Right renal cortex interstitium (tissue), 3 donors: ENCODE measurements at regions not wholly inside any gene's neighbourhood (a gene's known extent, or its start where the extent isn't known, plus 50 kb on each side); places are given as distances from the start of the nearest gene placed in this dataset.
"Not testable (repeated sequence)": the region's sequence is repeated elsewhere in the genome, so short reads cannot be mapped to it uniquely, and the experiment has no call there.

Experiments
- DNase-seq, 3 donors: peaks; one replicate each; pipeline ENCODE4 v3.0.0-alpha.2; 2013; ENCODE audit warnings: low read depth in 3 of 3, low spot score in 2 of 3

DNA sequence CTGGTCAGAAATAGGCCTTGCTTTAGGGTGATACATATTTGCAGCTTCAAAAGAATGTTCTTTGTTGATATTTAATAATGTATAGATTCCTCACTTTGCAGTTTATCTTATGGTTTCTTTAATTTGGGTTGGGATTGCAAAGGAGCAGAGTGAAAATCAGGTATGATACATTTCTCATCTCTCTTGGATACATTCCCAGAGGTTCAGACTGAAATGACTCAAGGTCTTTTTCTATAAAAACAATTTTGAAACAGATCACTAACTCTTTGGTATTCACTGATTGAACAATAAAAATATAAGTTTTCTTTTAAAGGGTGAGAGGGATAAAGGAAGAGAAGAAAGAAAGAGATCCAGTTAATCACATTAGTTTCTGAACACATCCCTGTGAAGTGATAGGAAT is 606.5 kb upstream of the CAMK1G start:
- no peak for DNase-seq

DNA sequence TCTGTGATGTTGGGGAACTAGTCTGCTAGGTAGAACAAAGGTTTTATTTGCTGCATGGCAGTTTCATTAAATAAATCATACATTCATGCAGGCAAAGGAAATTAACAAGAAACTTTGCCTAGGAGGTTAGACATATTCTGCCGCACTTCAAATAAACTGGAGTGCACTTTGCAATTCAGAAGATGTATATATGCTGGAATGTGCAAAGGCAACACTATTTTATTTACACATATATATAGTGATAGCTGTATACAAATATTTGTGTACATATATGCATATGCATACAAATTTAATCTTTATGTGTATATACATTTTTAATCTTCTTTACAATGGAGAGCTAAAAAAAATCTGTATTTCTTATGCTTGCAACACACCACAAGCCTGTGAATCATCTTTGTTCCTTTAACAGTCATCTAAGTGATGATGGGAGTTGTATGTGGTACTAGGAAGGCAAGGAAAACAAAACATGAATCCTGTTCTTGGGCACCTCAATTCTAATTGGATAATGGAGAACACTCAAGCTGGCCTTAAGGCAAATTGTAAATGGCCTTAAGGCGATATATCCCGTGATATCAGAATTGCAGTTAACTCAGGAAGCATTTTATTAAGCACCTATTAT is 605.8 kb upstream of the CAMK1G start:
- DNase-seq = no peak

DNA sequence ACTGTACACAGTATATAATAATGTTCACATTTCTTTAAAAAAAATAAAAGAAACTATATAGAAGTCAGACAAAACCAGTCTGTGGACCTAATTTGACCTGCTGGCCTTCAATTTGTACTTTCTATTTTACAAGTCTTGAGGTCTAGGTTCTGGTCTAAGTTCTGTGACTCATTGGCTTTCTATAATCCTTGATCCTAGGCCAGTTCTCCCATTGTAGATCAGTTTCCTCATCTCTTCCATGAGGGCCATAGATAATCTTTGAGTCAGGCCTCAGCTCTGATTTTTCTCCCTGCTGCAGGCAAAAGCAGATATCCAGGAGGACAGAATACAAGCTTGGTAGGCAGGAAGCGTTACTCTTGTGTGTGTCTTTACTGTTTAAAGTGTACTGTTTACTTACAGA is 603.7 kb upstream of the CAMK1G start:
- no peak for DNase-seq

DNA sequence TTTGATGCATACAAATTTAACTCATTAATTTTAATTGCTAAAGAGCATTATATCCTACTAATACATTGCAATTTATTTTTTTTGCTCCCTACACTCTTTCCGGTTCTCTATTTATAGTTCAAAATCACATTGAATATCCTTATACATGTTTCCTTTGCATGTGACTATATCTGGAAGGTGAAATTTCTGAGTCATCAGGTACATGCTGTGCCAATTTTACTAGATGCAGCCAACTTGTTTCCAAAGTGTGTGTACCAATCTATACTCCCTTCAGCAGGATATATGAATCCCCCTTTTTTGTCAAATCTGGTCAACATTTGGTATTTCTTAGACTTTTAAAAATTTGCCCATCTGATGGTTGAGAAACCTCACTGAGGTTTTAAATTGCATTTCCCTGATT is 602.9 kb upstream of the CAMK1G start:
- DNase-seq = no peak

DNA sequence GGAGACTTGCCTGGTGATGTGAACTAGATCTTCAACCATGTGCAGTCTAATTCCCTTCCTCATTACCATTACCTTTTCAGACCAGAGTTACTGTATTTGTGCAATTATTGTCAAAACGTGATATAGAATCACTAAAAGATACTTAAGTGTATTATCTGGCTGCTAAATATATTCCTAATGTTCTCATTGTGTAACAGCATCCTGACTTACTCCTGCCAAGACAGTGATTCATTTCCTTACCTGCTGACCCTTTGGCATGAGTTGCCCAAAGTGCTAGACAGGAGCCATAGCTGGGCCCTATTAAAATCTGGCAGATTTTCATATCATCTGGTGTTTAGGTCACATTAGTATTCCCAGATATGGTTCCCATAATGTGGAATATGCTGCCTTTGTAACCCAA is 598.3 kb upstream of the CAMK1G start:
- DNase-seq = no peak

DNA sequence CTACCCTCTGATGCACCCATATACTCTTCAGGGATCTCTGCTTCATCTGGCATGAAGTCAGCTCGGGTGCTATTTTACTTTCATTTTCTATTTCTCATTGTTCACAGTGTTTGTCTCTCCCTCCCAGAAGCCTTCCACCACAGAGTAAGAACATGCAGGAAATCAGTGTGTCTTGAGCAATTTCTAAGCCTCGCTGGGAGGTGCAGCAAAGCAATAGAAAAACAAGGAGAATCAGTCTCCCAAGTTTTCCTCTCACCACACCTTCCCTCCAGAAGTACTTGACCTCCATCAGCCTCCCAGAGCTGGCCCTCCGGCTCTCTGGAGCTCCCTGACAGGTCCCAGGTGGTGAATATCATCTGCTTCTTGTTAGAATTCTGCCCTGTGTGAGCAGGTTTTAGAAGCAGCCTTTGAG is 594.7 kb upstream of the CAMK1G start:
- peak; percentile 15 to 24 (median 20) for DNase-seq

DNA sequence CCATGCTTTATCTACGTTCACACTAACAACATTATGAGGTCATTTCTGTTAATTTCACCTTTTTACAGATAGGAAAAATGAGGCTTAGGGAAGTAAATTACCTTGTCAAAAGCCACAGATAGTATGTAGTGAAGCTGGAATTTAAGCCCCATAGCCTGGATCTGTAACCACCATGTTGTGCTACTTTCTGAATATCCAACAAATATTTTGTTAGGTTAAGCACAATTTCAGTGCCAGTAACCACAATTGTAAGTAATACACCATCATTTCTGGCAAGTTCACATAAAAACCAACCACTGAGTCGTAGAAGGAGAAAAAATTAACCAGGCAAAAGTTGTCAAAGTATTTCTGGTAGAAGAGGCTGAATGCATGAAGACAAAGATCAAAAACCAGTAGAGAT is 593.1 kb upstream of the CAMK1G start:
- no peak for DNase-seq

DNA sequence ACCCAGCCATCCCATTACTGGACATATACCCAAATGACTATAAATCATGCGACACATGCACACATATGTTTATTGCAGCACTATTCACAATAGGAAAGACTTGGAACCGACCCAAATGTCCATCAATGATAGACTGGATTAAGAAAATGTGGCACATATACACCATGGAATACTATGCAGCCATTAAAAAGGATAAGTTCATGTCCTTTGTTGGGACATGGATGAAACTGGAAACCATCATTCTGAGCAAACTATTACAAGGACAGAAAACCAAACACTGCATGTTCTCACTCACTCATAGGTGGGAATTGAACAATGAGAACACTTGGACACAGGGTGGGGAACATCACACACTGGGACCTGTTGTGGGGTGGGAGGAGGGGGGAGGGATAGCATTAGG is 586.5 kb upstream of the CAMK1G start:
- DNase-seq = not testable (repeated sequence)

DNA sequence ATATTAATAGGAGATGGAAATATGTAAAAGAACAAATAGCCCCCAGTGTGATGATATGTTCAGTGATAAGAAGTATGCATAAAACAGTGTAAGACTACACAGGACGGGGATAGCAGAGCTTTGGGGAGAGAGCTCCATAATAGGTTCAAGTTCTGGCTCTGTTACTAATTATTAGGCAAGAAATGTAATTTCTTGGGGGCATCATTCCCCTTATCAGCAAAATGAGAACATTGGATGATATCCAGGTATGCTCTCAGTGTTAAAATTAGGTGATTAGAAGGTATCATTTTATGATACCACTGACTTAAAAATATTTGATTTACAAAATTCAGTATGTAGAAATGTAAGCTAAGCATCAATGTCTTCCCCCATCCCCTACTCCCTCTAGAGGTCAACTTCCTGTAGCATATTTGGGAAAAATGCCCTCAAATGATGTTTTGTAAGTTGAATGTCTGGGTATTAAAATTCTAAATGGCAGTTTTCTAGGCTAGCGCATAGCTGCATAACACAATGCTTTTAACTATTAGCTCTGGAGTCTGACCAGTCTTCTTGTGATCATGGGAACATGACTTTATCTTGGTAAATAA is 585.7 kb upstream of the CAMK1G start:
- no peak for DNase-seq

DNA sequence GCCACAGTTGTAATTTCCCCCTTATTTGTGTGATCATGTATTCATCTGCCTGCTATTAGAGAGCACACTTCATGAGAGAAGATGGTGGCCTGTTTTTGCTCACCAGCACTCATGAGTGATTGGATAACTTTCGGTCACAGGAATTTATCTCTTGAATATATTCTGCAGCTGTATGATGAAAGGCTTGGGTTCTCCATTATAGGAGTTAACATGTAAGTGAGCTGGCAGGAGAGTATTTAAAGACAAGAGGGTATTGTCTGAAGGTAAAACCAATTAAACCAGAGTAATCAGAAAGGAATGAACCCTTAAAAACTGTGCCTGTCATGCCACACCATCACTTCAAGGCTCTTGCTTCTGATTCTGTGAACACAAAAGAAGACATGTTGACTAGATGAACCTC is 574.9 kb upstream of the CAMK1G start:
- no peak for DNase-seq

DNA sequence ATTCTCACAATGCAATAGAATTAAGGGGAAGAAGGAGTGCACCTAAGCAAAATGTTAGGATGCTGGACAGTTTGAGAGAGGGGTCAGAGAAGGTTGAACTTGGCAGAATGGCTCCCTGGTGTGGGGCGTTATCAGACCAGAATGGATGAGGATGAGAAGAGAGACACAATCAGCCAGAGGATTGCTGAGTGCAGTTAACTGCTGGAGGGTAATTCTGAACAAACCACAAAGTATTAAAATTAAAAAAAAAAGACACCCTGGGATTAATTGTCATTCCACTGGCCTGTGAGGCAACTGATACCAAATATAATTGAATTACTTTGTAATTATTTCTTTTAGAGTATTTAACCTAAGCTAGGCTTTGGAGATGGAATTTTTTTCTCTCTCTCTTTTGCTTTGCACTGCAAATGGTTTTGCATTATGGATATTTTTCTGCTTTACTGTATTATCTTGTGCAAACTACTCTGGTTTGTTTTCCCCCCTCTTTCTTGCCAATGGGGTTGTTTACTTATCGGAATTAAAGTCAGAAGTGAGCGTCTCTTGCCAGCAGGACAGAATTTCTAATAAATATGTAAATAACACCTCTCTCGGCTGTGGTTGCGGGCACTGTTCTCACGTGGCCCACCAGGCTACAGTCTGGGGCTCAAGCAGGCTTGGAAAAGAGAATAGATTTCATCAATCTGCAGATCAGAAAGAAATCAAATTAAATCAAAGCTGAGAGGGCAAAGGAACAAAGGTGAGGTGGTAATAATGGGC is 572.9 kb upstream of the CAMK1G start:
- no peak for DNase-seq

DNA sequence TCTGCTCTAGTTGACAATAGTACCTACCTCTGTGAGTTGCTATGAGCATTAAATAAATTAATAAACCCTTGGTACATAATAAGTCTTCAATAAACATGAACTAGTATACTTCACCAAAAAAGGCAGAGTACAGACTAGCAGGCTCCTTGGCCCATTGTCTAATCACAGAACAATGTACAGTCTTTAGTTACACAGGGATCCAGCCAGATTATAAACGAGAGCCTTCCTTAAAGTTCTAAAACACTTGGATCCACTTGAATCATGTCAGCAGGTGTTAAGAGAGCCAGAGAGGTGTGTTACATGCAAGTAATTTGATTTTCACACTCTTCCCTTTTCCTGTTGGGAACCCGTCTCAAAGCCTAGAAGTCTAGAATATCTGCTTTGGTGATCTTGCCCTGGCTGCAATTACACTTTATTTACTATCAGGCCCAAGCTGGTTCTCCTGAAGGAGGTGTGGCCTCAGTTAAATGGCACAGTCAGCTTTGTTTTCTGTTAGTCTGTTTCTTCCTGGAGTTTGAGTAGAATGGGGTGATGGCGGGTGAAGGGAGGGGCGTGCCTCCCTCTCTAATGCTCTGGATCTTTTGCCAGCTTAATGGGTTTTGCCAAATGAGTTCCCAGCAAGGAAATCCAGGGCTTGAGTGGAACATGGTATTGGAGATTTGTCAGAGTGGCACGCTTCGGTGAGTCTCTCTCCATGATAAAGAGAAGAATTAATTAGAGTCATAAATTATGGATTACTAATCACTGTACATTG is 570.9 kb upstream of the CAMK1G start:
- no peak for DNase-seq

DNA sequence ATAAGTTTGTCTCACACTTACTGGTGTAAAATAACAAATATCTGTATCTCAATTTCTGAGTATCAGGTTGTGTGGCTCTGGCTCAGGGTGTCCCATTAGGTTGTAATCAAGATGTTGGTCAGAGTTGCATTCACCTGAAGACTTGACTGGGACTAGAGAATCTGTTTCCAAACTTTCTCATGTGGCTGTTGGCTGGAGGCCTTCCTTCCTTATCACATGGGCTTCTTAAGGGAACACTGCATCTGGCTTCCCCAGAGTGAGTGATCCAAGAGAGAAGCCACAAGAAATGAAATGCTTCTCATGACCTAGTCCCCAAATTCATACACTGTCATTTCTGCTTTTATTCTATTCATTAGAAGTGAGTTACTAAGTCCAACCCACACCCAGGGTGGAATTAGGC is 568.4 kb upstream of the CAMK1G start:
- no peak for DNase-seq

DNA sequence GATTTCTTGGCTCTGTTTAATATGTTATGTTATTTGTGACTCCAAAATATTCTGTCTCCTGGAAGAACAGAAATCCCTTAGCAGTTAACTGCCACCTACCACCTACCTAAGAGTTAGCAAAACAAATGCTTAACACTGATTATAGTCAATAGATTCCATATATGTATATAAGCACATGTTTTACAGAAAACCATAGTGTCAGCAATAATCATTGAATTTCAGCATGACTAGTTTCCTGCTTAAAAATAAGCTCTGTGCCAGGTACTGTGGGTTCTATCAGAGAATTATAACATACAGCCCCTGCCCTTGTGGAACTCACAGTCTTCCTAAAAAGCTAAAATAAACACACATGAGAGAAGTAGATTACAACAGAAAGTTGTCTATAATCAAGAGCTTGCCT is 561.9 kb upstream of the CAMK1G start:
- DNase-seq = no peak

DNA sequence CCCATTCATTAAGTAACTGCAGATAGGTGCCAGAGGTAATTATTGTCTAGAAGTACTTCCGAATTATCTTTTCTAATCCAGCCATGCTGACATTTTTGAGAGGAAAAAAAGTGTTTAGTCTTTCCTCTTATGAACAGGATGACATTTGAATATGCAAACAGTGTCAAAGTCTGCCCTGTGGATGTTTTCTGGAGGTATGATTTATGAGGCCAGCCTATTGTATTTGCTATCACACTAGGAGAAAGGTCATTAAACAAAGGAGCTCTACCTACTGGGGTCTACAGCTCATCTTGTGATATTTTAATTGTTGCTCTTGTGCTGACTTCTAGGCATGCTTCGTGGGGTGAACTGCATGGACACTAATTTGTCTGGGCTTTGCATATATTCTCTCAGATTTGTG is 559.7 kb upstream of the CAMK1G start:
- DNase-seq = no peak

DNA sequence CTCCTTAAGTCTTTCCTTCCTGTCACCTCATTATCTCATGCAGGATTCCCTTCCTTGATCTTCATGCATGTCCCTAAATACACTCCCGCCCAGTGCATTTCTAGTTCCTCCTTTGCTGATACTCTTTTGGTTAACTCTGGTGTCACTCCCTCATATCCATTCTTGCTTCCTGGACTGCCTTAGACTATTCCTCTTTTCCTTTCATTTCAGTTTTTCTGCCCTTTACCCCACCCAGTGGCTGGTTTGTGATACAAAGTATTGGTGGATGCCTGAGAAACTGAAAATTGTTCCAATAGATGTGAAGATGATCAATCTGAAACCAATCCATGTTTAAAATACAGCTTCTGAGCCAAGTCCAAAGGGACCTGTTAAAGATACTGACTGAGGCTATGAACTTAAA is 553.8 kb upstream of the CAMK1G start:
- DNase-seq = no peak

DNA sequence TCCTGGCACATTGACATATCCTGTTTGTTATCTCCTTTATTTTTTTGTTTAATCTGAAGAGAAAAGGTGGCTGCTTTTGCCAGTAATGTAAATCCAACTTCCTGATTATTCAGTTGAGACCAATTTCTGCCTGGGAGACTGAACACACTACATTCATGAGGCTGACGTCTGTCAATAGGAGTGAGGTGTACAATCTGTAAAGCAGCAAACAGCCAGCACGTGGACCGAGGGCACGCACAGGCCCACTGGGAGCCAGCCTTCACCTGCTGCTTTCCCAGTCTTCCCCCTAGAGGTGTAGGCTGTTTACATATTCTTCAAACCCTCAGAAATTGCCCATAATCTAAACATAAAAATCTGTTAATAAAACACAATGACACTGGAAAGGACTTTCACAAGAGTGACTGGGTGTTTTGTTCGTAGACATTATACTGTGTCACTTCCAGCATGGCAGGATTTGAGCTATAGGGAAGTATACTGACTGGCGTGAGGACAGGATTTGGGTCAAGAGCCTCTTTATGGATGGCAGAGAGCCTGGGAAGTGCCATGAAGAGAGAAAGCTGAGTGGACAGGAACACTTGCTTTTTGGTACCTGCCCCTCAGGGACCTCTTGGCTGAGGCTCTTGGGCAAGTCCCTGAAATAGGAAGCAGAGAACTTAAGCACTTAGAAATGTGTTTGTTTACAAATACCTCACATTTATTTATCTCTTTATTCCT is 552.9 kb upstream of the CAMK1G start:
- DNase-seq = no peak

DNA sequence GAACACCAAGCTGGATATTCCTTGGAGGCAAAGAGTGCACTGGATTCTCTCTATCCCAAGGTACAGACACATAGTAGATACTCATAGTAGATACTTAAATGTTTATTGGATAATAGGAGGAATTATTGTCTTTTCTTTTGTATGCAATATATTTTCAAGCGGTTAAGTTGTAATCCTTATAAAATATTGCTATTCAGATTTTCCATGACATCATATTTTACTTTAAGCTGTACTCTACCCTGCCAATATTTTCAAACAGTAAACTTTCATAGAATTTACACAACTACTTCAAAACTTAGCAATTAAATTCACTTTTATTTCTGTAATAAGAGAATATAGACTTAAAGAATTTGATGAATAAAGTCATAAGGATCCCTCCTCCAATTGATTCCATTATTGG is 546.5 kb upstream of the CAMK1G start:
- DNase-seq = no peak

DNA sequence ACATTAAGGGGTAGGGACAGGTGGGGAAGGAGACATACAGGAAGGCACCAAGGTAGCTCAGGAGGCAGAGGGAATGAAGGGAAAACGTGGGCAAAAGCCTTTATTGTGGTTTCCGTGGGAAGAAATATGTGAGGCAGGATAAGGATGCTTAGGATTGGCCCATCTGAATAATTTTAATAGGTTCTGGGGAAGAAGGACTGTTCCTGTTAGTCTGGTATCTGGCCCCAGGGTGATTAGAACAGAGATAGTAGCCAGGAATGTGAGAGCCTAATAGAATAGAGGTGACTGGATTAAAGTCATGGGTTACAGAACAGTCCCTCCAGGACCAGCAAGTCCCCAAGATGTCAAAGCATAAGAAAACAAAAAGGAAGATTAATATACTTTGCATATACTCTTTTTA is 545.2 kb upstream of the CAMK1G start:
- no peak for DNase-seq

DNA sequence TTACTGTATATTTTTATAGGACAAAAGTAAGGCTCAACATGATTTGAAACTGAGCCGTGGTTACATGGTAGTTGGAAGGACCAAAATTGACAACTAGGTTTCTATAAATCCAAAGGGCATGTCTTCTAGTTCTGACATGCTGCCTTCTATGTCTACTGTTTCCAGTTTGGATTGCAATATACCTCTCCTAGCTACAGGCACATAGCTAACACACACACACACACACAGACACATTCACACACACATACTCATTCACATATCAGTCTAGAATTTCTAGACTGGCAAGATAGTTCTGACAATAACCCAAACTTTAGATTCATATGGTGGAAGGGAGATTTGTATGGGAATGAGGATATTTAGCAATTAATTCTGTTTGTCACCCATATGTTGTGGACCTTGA is 544.8 kb upstream of the CAMK1G start:
- DNase-seq = no peak

DNA sequence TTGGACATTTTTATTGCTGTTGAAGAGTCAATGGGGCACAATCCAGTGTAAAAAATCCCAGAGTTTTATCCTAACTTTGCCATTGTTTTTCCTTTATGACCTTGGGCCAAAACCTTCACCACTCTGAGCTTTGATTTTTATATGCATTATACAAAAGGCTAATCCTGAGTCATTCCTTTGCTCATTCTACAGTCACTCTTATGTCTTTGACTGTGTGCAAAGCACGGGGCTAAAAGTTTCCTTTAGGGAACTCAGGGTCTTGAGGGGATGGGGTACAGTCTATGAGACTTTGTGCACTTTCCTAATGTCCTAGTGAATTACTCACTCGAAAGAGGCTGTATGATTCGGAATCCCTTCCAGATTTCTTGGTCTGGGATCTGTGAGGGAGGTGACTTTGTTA is 543.2 kb upstream of the CAMK1G start:
- no peak for DNase-seq
